ENCODE measurements at regions not wholly inside any gene's neighbourhood (a gene's known extent, or its start where the extent isn't known, plus 50 kb on each side); places are given as distances from the start of the nearest gene placed in this dataset.

GRCh38 chrX:150299579-150299978, 63.5 kb upstream of the MAMLD1 start:
- no peak for DNase-seq (ENCODE audit: low read depth)
- H3K4me3 ChIP-seq (ENCODE audit: low read depth, low read length) = no peak overlapping the region
- no peak for TF ChIP-seq CTCF (IDR thresholded peaks at IDR 0.05; ENCODE audit: low read depth, low read length, missing control alignments)

GRCh38 chrX:150303386-150304097, 59.6 kb upstream of the MAMLD1 start:
- no peak overlapping the region for H3K4me3 ChIP-seq (ENCODE audit: low read depth, low read length)
- TF ChIP-seq CTCF (IDR thresholded peaks at IDR 0.05; ENCODE audit: low read depth, low read length, missing control alignments) = no peak
- DNase-seq (ENCODE audit: low read depth) = no peak

GRCh38 chrX:150306002-150306401, 57.1 kb upstream of the MAMLD1 start:
- DNase-seq (ENCODE audit: low read depth) = no peak
- TF ChIP-seq CTCF (IDR thresholded peaks at IDR 0.05; ENCODE audit: low read depth, low read length, missing control alignments) = no peak
- H3K4me3 ChIP-seq (ENCODE audit: low read depth, low read length) = no peak overlapping the region

GRCh38 chrX:150308041-150308440, 55.1 kb upstream of the MAMLD1 start:
- no peak overlapping the region for H3K4me3 ChIP-seq (ENCODE audit: low read depth, low read length)
- no peak for TF ChIP-seq CTCF (IDR thresholded peaks at IDR 0.05; ENCODE audit: low read depth, low read length, missing control alignments)
- no peak for DNase-seq (ENCODE audit: low read depth)

- no peak overlapping the region for H3K4me3 ChIP-seq (ENCODE audit: low read depth, low read length)
- TF ChIP-seq CTCF (IDR thresholded peaks at IDR 0.05; ENCODE audit: low read depth, low read length, missing control alignments) = no peak
- no peak for DNase-seq (ENCODE audit: low read depth)
Measured at GRCh38 chrX:150308532-150309157, 54.5 kb upstream of the MAMLD1 start.

- no peak overlapping the region for H3K4me3 ChIP-seq (ENCODE audit: low read depth, low read length)
- TF ChIP-seq CTCF (IDR thresholded peaks at IDR 0.05; ENCODE audit: low read depth, low read length, missing control alignments) = no peak
- no peak for DNase-seq (ENCODE audit: low read depth)
Measured at GRCh38 chrX:150310417-150310816, 52.7 kb upstream of the MAMLD1 start.

- H3K4me3 ChIP-seq (ENCODE audit: low read depth, low read length) = no peak overlapping the region
- no peak for DNase-seq (ENCODE audit: low read depth)
- TF ChIP-seq CTCF (IDR thresholded peaks at IDR 0.05; ENCODE audit: low read depth, low read length, missing control alignments) = no peak
Measured at GRCh38 chrX:150310881-150311280, 52.2 kb upstream of the MAMLD1 start.

Measured in GM12864 (cell line).